Liver (tissue), 8 donors: ENCODE measurements at regions not wholly inside any gene's neighbourhood (a gene's known extent, or its start where the extent isn't known, plus 50 kb on each side); places are given as distances from the start of the nearest gene placed in this dataset.

ENCODE experiments used
- DNase-seq: peaks from one replicate; pipeline ENCODE4 v3.0.0-alpha.2; 2017; ENCODE audit warnings: low spot score
- H3K27ac ChIP-seq, 2 donors: one replicate each; pipeline ENCODE4 v1.7.0; 2013; ENCODE audit warnings: inconsistent platforms in 2 of 2, low read length in 2 of 2, control low read depth in 1 of 2, low read depth in 1 of 2, mild to moderate bottlenecking in 1 of 2
- H3K27me3 ChIP-seq, 4 donors: one replicate each; pipeline versions ENCODE4 v1.6.1 to v1.7.0; 2013; ENCODE audit warnings: low read length in 3 of 4, inconsistent platforms in 1 of 4, mild to moderate bottlenecking in 1 of 4, moderate library complexity in 1 of 4; ENCODE audit not compliant: control insufficient read depth in 4 of 4, insufficient read depth in 4 of 4
- H3K36me3 ChIP-seq, 4 donors: one replicate each; pipeline versions ENCODE4 v1.6.1 to v1.7.0; 2013; ENCODE audit warnings: low read length in 3 of 4, mild to moderate bottlenecking in 3 of 4, low read depth in 1 of 4, moderate library complexity in 1 of 4; ENCODE audit not compliant: control insufficient read depth in 4 of 4, insufficient read depth in 3 of 4
- H3K4me1 ChIP-seq, 4 donors: one replicate each; pipeline versions ENCODE4 v1.6.1 to v1.7.0; 2013; ENCODE audit warnings: low read length in 3 of 4, mild to moderate bottlenecking in 3 of 4, moderate library complexity in 1 of 4; ENCODE audit not compliant: control insufficient read depth in 4 of 4, insufficient read depth in 4 of 4
- H3K4me3 ChIP-seq, 3 donors: one replicate each; pipeline versions ENCODE4 v1.6.1 to v1.7.0; 2013; ENCODE audit warnings: low read length in 3 of 3, control low read depth in 1 of 3, low read depth in 1 of 3, mild to moderate bottlenecking in 1 of 3
- H3K9ac ChIP-seq, 2 donors: one replicate each; pipeline ENCODE4 v1.7.0; 2013; ENCODE audit warnings: low read length in 2 of 2, mild to moderate bottlenecking in 2 of 2, moderate library complexity in 2 of 2, control low read depth in 1 of 2, low read depth in 1 of 2
- H3K9me3 ChIP-seq, 4 donors: one replicate each; pipeline versions ENCODE4 v1.6.1 to v1.7.0; 2013; ENCODE audit warnings: low read length in 3 of 4; ENCODE audit not compliant: control insufficient read depth in 4 of 4
- ATF3 ChIP-seq: IDR thresholded peaks from 2 replicates; pipeline ENCODE4 v1.6.1; 2016; ENCODE audit warnings: antibody characterized with exemption
- CTCF ChIP-seq: fragments of 150-350 bp; IDR thresholded peaks from 2 replicates; pipeline ENCODE4 v1.5.1; 2017; ENCODE audit warnings: improper control_type of control experiment, low read depth, low read length; ENCODE audit not compliant: missing input control
- EGR1 ChIP-seq, 2 donors: IDR thresholded peaks; 2 replicates each; pipeline ENCODE4 v1.6.1; 2016 to 2018; ENCODE audit warnings: antibody characterized with exemption in 2 of 2, low read depth in 2 of 2
- FOXA1 ChIP-seq: IDR thresholded peaks from 2 replicates; pipeline ENCODE4 v1.6.1; 2016; ENCODE audit warnings: antibody characterized with exemption
- FOXA2 ChIP-seq: IDR thresholded peaks from 2 replicates; pipeline ENCODE4 v1.6.1; 2016; ENCODE audit warnings: antibody characterized with exemption
- GABPA ChIP-seq, 2 donors: IDR thresholded peaks in 1 of 2; conservative IDR thresholded peaks in 1 of 2; 2 replicates each; pipeline ENCODE4 v1.6.1; 2016; ENCODE audit warnings: antibody characterized with exemption in 2 of 2, mild to moderate bottlenecking in 1 of 2, moderate library complexity in 1 of 2
- HNF4A ChIP-seq, 2 donors: conservative IDR thresholded peaks; 2 replicates each; pipeline ENCODE4 v1.6.1; 2016; ENCODE audit warnings: antibody characterized with exemption in 2 of 2, mild to moderate bottlenecking in 2 of 2
- HNF4G ChIP-seq: IDR thresholded peaks from 2 replicates; pipeline ENCODE4 v1.6.1; 2016; ENCODE audit warnings: antibody characterized with exemption
- MAX ChIP-seq: IDR thresholded peaks from 2 replicates; pipeline ENCODE4 v1.6.1; 2016; ENCODE audit warnings: antibody characterized with exemption
- NR2F2 ChIP-seq: IDR thresholded peaks from 2 replicates; pipeline ENCODE4 v1.6.1; 2016; ENCODE audit warnings: antibody characterized with exemption
- RAD21 ChIP-seq, 2 donors: IDR thresholded peaks; 2 replicates each; pipeline ENCODE4 v1.6.1; 2016; ENCODE audit warnings: antibody characterized with exemption in 2 of 2, mild to moderate bottlenecking in 2 of 2
- RXRA ChIP-seq, 2 donors: IDR thresholded peaks; 2 replicates each; pipeline ENCODE4 v1.6.1; 2017 to 2018; ENCODE audit warnings: antibody characterized with exemption in 2 of 2, mild to moderate bottlenecking in 1 of 2
- SP1 ChIP-seq: IDR thresholded peaks from 2 replicates; pipeline ENCODE4 v1.6.1; 2018; ENCODE audit warnings: antibody characterized with exemption, mild to moderate bottlenecking
- TAF1 ChIP-seq: conservative IDR thresholded peaks from 2 replicates; pipeline ENCODE4 v1.6.1; 2016; ENCODE audit warnings: antibody characterized with exemption, mild to moderate bottlenecking
- YY1 ChIP-seq: IDR thresholded peaks from 2 replicates; pipeline ENCODE4 v1.6.1; 2016; ENCODE audit warnings: antibody characterized with exemption, mild to moderate bottlenecking
- ZBTB33 ChIP-seq: IDR thresholded peaks from 2 replicates; pipeline ENCODE4 v1.6.1; 2016; ENCODE audit warnings: antibody characterized with exemption
- WGBS: extraction: QIAGEN DNeasy Blood & Tissue Kit; methylation state at CpG from one replicate; pipeline ENCODE4 v1.1.7; 2013; 5-methylcytosine and 5-hydroxymethylcytosine counted together
- donor health status: healthy.
- donor health status: healthy.
- donor health status: healthy.
- donor health status: healthy.
- donor health status: healthy.

GRCh38 chr4:100113732-100114131 lies 76.5 kb downstream of the DDIT4L start:
- Histone ChIP-seq H3K4me1 (no peaks in the 10 kb centered on the region), H3K4me3 (no peak overlapping the region), H3K9me3 (no peaks in the 10 kb centered on the region), H3K27ac (no peak overlapping the region), H3K36me3 (no peaks in the 10 kb centered on the region), H3K27me3 (no peaks in the 10 kb centered on the region), H3K9ac (no peak overlapping the region)
- DNase-seq, result no peak
- TF ChIP-seq TAF1 (no peak), YY1 (no peak), MAX (no peak), FOXA1 (no peak), RXRA (IDR thresholded peaks at IDR 0.05) (no peak), EGR1 (IDR thresholded peaks at IDR 0.05; ENCODE audit: low read depth in 2 of 2) (no peak), SP1 (no peak), NR2F2 (no peak), HNF4G (no peak), RAD21 (IDR thresholded peaks at IDR 0.05) (no peak), FOXA2 (no peak)
- 65% methylated on average over 2 of the region's 2 CpGs for WGBS

GRCh38 chr4:100113096-100113495 lies 77.2 kb downstream of the DDIT4L start:
- TF ChIP-seq GABPA (IDR thresholded peaks at IDR 0.05 in 1 of 2, conservative IDR thresholded peaks at IDR 0.05 in 1 of 2) (no peak), ATF3 (no peak), ZBTB33 (no peak), TAF1 (no peak), CTCF (no peak), MAX (no peak), YY1 (no peak), FOXA1 (no peak), RAD21 (IDR thresholded peaks at IDR 0.05) (no peak), EGR1 (IDR thresholded peaks at IDR 0.05; ENCODE audit: low read depth in 2 of 2) (no peak), SP1 (no peak), FOXA2 (no peak), HNF4G (no peak), HNF4A (conservative IDR thresholded peaks at IDR 0.05) (no peak), RXRA (IDR thresholded peaks at IDR 0.05) (no peak)
- H3K9me3 ChIP-seq, result no peaks in the 10 kb centered on the region
- H3K36me3 ChIP-seq, result no peaks in the 10 kb centered on the region
- DNase-seq, result no peak
- no peaks in the 10 kb centered on the region for H3K27me3 ChIP-seq
- no peaks in the 10 kb centered on the region for H3K4me1 ChIP-seq
- WGBS, result 62% methylated on average over 1 of the region's 1 CpG
- H3K9ac ChIP-seq, result no peak overlapping the region
- H3K27ac ChIP-seq, result no peak overlapping the region
- no peak overlapping the region for H3K4me3 ChIP-seq
